ENCODE measurements at regions not wholly inside any gene's neighbourhood (a gene's known extent, or its start where the extent isn't known, plus 50 kb on each side); places are given as distances from the start of the nearest gene placed in this dataset.

DNA sequence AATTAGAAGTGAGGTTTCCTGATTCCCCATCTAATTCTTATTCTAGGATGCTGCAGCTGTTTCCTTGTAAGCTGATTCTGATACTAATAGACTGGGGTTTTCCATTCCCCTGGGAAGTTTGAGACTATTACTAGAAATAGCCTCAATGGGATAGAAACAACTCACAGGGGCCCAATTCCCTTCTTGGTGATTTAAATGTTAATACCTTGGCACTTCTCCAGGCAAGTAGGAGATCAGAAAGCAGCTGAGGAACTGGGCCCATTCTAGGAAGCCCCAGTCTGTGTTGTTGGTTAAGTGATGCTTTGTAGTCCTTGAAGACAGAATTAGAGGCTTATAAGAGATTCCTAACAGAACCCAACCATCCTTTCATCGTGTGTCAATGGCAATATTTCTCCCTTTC is 407.0 kb upstream of the SEL1L start:
- Histone ChIP-seq H3K4me1 (no peaks in the 10 kb centered on the region), H3K36me3 (no peaks in the 10 kb centered on the region), H3K9me3 (no peaks in the 10 kb centered on the region), H3K4me3 (no peak overlapping the region), H3K27me3 (no peaks in the 10 kb centered on the region), H3K27ac (no peak overlapping the region)
- TF ChIP-seq, protein P1, sequence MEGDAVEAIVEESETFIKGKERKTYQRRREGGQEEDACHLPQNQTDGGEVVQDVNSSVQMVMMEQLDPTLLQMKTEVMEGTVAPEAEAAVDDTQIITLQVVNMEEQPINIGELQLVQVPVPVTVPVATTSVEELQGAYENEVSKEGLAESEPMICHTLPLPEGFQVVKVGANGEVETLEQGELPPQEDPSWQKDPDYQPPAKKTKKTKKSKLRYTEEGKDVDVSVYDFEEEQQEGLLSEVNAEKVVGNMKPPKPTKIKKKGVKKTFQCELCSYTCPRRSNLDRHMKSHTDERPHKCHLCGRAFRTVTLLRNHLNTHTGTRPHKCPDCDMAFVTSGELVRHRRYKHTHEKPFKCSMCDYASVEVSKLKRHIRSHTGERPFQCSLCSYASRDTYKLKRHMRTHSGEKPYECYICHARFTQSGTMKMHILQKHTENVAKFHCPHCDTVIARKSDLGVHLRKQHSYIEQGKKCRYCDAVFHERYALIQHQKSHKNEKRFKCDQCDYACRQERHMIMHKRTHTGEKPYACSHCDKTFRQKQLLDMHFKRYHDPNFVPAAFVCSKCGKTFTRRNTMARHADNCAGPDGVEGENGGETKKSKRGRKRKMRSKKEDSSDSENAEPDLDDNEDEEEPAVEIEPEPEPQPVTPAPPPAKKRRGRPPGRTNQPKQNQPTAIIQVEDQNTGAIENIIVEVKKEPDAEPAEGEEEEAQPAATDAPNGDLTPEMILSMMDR (IDR thresholded peaks at IDR 0.05), result no peak
- ATAC-seq (no peak), DNase-seq (no peak)
- intact Hi-C loops (cut with DNase I), result no loop called here

GRCh38 chr14:81942071-81942470 is 408.4 kb upstream of the SEL1L start:
- no peaks in the 10 kb centered on the region for H3K36me3 ChIP-seq
- no peak overlapping the region for H3K27ac ChIP-seq
- H3K9me3 ChIP-seq, result no peaks in the 10 kb centered on the region
- intact Hi-C loops (cut with DNase I), result no loop called here
- TF ChIP-seq, protein P1 (IDR thresholded peaks at IDR 0.05), result no peak
- no peaks in the 10 kb centered on the region for H3K27me3 ChIP-seq
- ATAC-seq, result no peak
- DNase-seq, result no peak
- no peaks in the 10 kb centered on the region for H3K4me1 ChIP-seq
- no peak overlapping the region for H3K4me3 ChIP-seq

DNA sequence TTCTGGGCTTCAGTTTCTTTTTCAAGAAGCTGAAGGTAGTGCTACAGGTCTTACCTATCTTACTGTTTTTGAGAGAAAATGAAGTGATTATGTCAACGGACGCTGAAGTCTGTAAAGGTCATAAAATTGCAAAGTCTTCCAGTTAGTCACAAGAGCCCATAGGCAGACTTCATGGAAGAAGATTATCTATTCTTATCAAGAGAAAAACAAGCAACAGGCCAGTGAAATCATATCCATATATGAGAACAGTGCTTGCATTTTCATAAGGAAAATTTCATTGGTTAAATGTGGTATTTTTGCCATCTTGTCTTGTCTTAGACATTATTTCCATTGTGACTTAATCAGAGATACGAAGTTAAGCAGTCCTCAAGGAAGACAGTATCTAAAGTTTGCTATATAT is 412.7 kb upstream of the SEL1L start:
- DNase-seq (no peak), ATAC-seq (no peak)

GRCh38 chr14:81946834-81947798 is 413.5 kb upstream of the SEL1L start:
- Histone ChIP-seq H3K36me3 (no peaks in the 10 kb centered on the region), H3K27ac (no peak overlapping the region), H3K4me1 (no peaks in the 10 kb centered on the region), H3K9me3 (no peaks in the 10 kb centered on the region), H3K4me3 (no peak overlapping the region), H3K27me3 (no peaks in the 10 kb centered on the region)
- intact Hi-C loops (cut with DNase I), result no loop called here
- TF ChIP-seq, protein P1 (IDR thresholded peaks at IDR 0.05), result no peak
- DNase-seq (no peak), ATAC-seq (no peak)

More for the DNA sequence above, 412.7 kb upstream of the SEL1L start:
- Histone ChIP-seq H3K9me3 (no peaks in the 10 kb centered on the region), H3K27me3 (no peaks in the 10 kb centered on the region), H3K4me1 (no peaks in the 10 kb centered on the region), H3K4me3 (no peak overlapping the region), H3K27ac (no peak overlapping the region), H3K36me3 (no peaks in the 10 kb centered on the region)
- TF ChIP-seq, protein P1 (IDR thresholded peaks at IDR 0.05), result no peak
- intact Hi-C loops (cut with DNase I), result no loop called here

DNA sequence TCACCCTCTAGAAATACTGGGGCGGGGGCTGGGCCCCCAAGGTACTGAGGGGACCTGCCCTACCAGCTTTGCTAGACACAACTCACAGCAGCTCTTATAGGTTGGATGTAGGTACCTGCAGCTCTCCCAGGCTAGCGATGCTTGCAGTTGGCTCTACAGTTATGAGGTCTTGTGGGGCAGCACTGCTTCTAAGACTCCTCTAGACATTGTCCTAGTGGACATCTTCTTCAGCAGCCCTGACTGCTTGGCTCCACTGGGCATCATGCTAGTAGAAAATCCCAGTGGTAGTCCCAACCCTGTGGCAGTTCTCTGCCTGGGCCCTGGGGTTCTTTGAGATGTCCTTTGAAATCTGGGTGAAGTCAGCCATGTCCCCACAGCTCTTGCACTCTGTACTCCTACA is 419.3 kb upstream of the SEL1L start:
- TF ChIP-seq, protein P1 (IDR thresholded peaks at IDR 0.05), result no peak
- intact Hi-C loops (cut with DNase I), result no loop called here
- ATAC-seq (no peak), DNase-seq (peak; percentile 40)
- Histone ChIP-seq H3K27ac (no peak overlapping the region), H3K36me3 (no peaks in the 10 kb centered on the region), H3K4me1 (no peaks in the 10 kb centered on the region), H3K4me3 (no peak overlapping the region), H3K27me3 (no peaks in the 10 kb centered on the region), H3K9me3 (no peaks in the 10 kb centered on the region)
